ENCODE measurements at regions not wholly inside any gene's neighbourhood (a gene's known extent, or its start where the extent isn't known, plus 50 kb on each side); places are given as distances from the start of the nearest gene placed in this dataset.

GRCh38 chr7:91336106-91336505, 71.9 kb downstream of the FZD1 start:
- H2BK120ac ChIP-seq (ENCODE audit: low read depth, low read length), result no peak overlapping the region
- DNase-seq (ENCODE audit: low spot score), result no peak
- H3K14ac ChIP-seq (ENCODE audit: low read length), result no peak overlapping the region
- no peak overlapping the region for H4K8ac ChIP-seq (ENCODE audit: low read depth, low read length)
- H3K4me2 ChIP-seq (ENCODE audit: insufficient read depth, low read length, poor library complexity, severe bottlenecking), result no peak overlapping the region
- no peak overlapping the region for H2BK5ac ChIP-seq (ENCODE audit: low read length)
- no peaks in the 10 kb centered on the region for H3K79me1 ChIP-seq (ENCODE audit: low read depth, low read length)
- H3K36me3 ChIP-seq (replicated peaks in 1 of 2; ENCODE audit: control insufficient read depth in 2 of 2, insufficient read depth in 2 of 2, low read length in 2 of 2), result no peaks in the 10 kb centered on the region
- no peak overlapping the region for H3K4me3 ChIP-seq (ENCODE audit: low read length in 2 of 2)
- H3K4me1 ChIP-seq (ENCODE audit: control insufficient read depth in 2 of 2, insufficient read depth in 1 of 2, low read depth in 1 of 2, low read length in 2 of 2), result no peaks in the 10 kb centered on the region
- no peak overlapping the region for H4K91ac ChIP-seq (ENCODE audit: low read depth, low read length, poor library complexity)
- WGBS, 2 donors (ENCODE audit: extremely low coverage in 2 of 2, insufficient read length in 2 of 2, insufficient replicate concordance in 1 of 2), result no CpG with 5 or more reads among the region's 2 CpGs
- no peak overlapping the region for H2AK5ac ChIP-seq (ENCODE audit: low read depth, low read length)
- H3K23ac ChIP-seq (ENCODE audit: low read depth, low read length, poor library complexity), result no peak overlapping the region
- no peak overlapping the region for H3K9ac ChIP-seq (ENCODE audit: low read depth, low read length, poor library complexity)
- H2BK15ac ChIP-seq (ENCODE audit: low read length), result no peak overlapping the region
- no peak overlapping the region for H3K18ac ChIP-seq (ENCODE audit: low read length)
- H3K27ac ChIP-seq (replicated peaks; ENCODE audit: low read length), result no peak overlapping the region
- peaks cover 0 to 2% of the 10 kb centered on the region in 2 donors for H3K9me3 ChIP-seq (replicated peaks in 1 of 2; ENCODE audit: control insufficient read depth in 2 of 2, insufficient read depth in 1 of 2, low read depth in 1 of 2, low read length in 2 of 2)
- no peak overlapping the region for H2BK12ac ChIP-seq (ENCODE audit: low read length)
- no peaks in the 10 kb centered on the region for H3K27me3 ChIP-seq (ENCODE audit: control insufficient read depth in 3 of 3, insufficient read depth in 3 of 3, low read depth in 1 of 3, low read length in 3 of 3)
- no peak overlapping the region for H3K4ac ChIP-seq (ENCODE audit: low read length)
- H2AFZ ChIP-seq (ENCODE audit: low read length), result no peak overlapping the region

- H3K4me2 ChIP-seq (ENCODE audit: insufficient read depth, low read length, poor library complexity, severe bottlenecking), result no peak overlapping the region
- H3K4me1 ChIP-seq (ENCODE audit: control insufficient read depth in 2 of 2, insufficient read depth in 1 of 2, low read depth in 1 of 2, low read length in 2 of 2), result peaks cover 0 to 2% of the 10 kb centered on the region in 2 donors
- no peak for DNase-seq (ENCODE audit: low spot score)
- H3K4me3 ChIP-seq (ENCODE audit: low read length in 2 of 2), result no peak overlapping the region
- no peak overlapping the region for H2BK5ac ChIP-seq (ENCODE audit: low read length)
- H3K18ac ChIP-seq (ENCODE audit: low read length), result no peak overlapping the region
- H3K4ac ChIP-seq (ENCODE audit: low read length), result no peak overlapping the region
- H3K36me3 ChIP-seq (replicated peaks in 1 of 2; ENCODE audit: control insufficient read depth in 2 of 2, insufficient read depth in 2 of 2, low read length in 2 of 2), result no peaks in the 10 kb centered on the region
- no peak overlapping the region for H2AK5ac ChIP-seq (ENCODE audit: low read depth, low read length)
- H3K9ac ChIP-seq (ENCODE audit: low read depth, low read length, poor library complexity), result no peak overlapping the region
- no peaks in the 10 kb centered on the region for H3K79me1 ChIP-seq (ENCODE audit: low read depth, low read length)
- no CpG with 5 or more reads among the region's 3 CpGs for WGBS, 2 donors (ENCODE audit: extremely low coverage in 2 of 2, insufficient read length in 2 of 2, insufficient replicate concordance in 1 of 2)
- H2AFZ ChIP-seq (ENCODE audit: low read length), result no peak overlapping the region
- H4K8ac ChIP-seq (ENCODE audit: low read depth, low read length), result no peak overlapping the region
- H2BK12ac ChIP-seq (ENCODE audit: low read length), result no peak overlapping the region
- no peak overlapping the region for H2BK120ac ChIP-seq (ENCODE audit: low read depth, low read length)
- no peak overlapping the region for H3K14ac ChIP-seq (ENCODE audit: low read length)
- no peaks in the 10 kb centered on the region for H3K27me3 ChIP-seq (ENCODE audit: control insufficient read depth in 3 of 3, insufficient read depth in 3 of 3, low read depth in 1 of 3, low read length in 3 of 3)
- no peak overlapping the region for H3K23ac ChIP-seq (ENCODE audit: low read depth, low read length, poor library complexity)
- H2BK15ac ChIP-seq (ENCODE audit: low read length), result no peak overlapping the region
- H4K91ac ChIP-seq (ENCODE audit: low read depth, low read length, poor library complexity), result no peak overlapping the region
- no peak overlapping the region for H3K27ac ChIP-seq (replicated peaks; ENCODE audit: low read length)
- H3K9me3 ChIP-seq (replicated peaks in 1 of 2; ENCODE audit: control insufficient read depth in 2 of 2, insufficient read depth in 1 of 2, low read depth in 1 of 2, low read length in 2 of 2), result peaks cover 0 to 2% of the 10 kb centered on the region in 2 donors
These were observed 74.2 kb downstream of the FZD1 start for GRCh38 chr7:91338226-91339020.

DNA sequence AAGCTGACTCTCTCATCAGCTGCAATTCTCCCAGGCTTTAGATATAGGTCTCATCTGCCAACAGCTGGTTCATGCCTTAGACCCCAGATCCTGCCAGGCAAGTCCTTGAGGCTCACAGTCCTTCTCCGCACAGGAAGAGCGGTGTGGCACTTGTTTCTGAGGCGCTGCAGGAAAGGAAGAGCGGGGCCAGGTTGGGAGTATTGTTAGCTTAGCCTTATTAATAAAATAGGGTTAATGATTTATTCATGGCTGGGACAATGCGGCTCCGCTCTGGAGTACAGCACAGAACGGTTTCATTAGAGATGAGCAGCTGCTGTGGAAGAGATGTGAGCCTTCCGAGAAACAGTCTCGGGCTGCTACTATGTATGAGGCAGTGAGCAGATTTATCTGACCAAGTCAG, 78.1 kb downstream of the FZD1 start:
- Histone ChIP-seq H3K9ac (ENCODE audit: low read depth, low read length, poor library complexity) (no peak overlapping the region), H3K4me2 (ENCODE audit: insufficient read depth, low read length, poor library complexity, severe bottlenecking) (no peak overlapping the region), H3K9me3 (replicated peaks in 1 of 2; ENCODE audit: control insufficient read depth in 2 of 2, insufficient read depth in 1 of 2, low read depth in 1 of 2, low read length in 2 of 2) (no peaks in the 10 kb centered on the region), H2BK12ac (ENCODE audit: low read length) (no peak overlapping the region), H3K79me1 (ENCODE audit: low read depth, low read length) (no peaks in the 10 kb centered on the region), H3K18ac (ENCODE audit: low read length) (no peak overlapping the region), H3K14ac (ENCODE audit: low read length) (no peak overlapping the region), H2BK120ac (ENCODE audit: low read depth, low read length) (no peak overlapping the region), H4K8ac (ENCODE audit: low read depth, low read length) (no peak overlapping the region), H2AK5ac (ENCODE audit: low read depth, low read length) (no peak overlapping the region), H4K91ac (ENCODE audit: low read depth, low read length, poor library complexity) (no peak overlapping the region), H3K4ac (ENCODE audit: low read length) (no peak overlapping the region), H3K36me3 (replicated peaks in 1 of 2; ENCODE audit: control insufficient read depth in 2 of 2, insufficient read depth in 2 of 2, low read length in 2 of 2) (no peaks in the 10 kb centered on the region), H3K4me3 (ENCODE audit: low read length in 2 of 2) (no peak overlapping the region), H2AFZ (ENCODE audit: low read length) (peak overlapping the region; percentile 32), H2BK5ac (ENCODE audit: low read length) (no peak overlapping the region), H2BK15ac (ENCODE audit: low read length) (no peak overlapping the region), H3K27me3 (ENCODE audit: control insufficient read depth in 3 of 3, insufficient read depth in 3 of 3, low read depth in 1 of 3, low read length in 3 of 3) (no peaks in the 10 kb centered on the region), H3K27ac (replicated peaks; ENCODE audit: low read length) (no peak overlapping the region), H3K4me1 (ENCODE audit: control insufficient read depth in 2 of 2, insufficient read depth in 1 of 2, low read depth in 1 of 2, low read length in 2 of 2) (peaks cover 3 to 9% of the 10 kb centered on the region in 2 donors), H3K23ac (ENCODE audit: low read depth, low read length, poor library complexity) (no peak overlapping the region)
- WGBS, 2 donors (ENCODE audit: extremely low coverage in 2 of 2, insufficient read length in 2 of 2, insufficient replicate concordance in 1 of 2), result no CpG with 5 or more reads among the region's 9 CpGs
- no peak for DNase-seq (ENCODE audit: low spot score)

GRCh38 chr7:91343420-91343960, 79.3 kb downstream of the FZD1 start:
- no peak overlapping the region for H4K91ac ChIP-seq (ENCODE audit: low read depth, low read length, poor library complexity)
- no CpG with 5 or more reads among the region's 4 CpGs for WGBS, 2 donors (ENCODE audit: extremely low coverage in 2 of 2, insufficient read length in 2 of 2, insufficient replicate concordance in 1 of 2)
- H3K14ac ChIP-seq (ENCODE audit: low read length), result no peak overlapping the region
- no peak overlapping the region for H3K27ac ChIP-seq (replicated peaks; ENCODE audit: low read length)
- no peak overlapping the region for H2AFZ ChIP-seq (ENCODE audit: low read length)
- H3K9ac ChIP-seq (ENCODE audit: low read depth, low read length, poor library complexity), result no peak overlapping the region
- peaks cover 3 to 17% of the 10 kb centered on the region in 2 donors for H3K4me1 ChIP-seq (ENCODE audit: control insufficient read depth in 2 of 2, insufficient read depth in 1 of 2, low read depth in 1 of 2, low read length in 2 of 2)
- no peak overlapping the region for H2BK120ac ChIP-seq (ENCODE audit: low read depth, low read length)
- no peak overlapping the region for H3K4ac ChIP-seq (ENCODE audit: low read length)
- H2BK5ac ChIP-seq (ENCODE audit: low read length), result no peak overlapping the region
- H3K23ac ChIP-seq (ENCODE audit: low read depth, low read length, poor library complexity), result no peak overlapping the region
- H4K8ac ChIP-seq (ENCODE audit: low read depth, low read length), result no peak overlapping the region
- H3K4me3 ChIP-seq (ENCODE audit: low read length in 2 of 2), result no peak overlapping the region
- no peak overlapping the region for H2BK15ac ChIP-seq (ENCODE audit: low read length)
- H3K18ac ChIP-seq (ENCODE audit: low read length), result no peak overlapping the region
- H3K79me1 ChIP-seq (ENCODE audit: low read depth, low read length), result no peaks in the 10 kb centered on the region
- H2AK5ac ChIP-seq (ENCODE audit: low read depth, low read length), result no peak overlapping the region
- no peaks in the 10 kb centered on the region for H3K27me3 ChIP-seq (ENCODE audit: control insufficient read depth in 3 of 3, insufficient read depth in 3 of 3, low read depth in 1 of 3, low read length in 3 of 3)
- H2BK12ac ChIP-seq (ENCODE audit: low read length), result no peak overlapping the region
- no peak for DNase-seq (ENCODE audit: low spot score)
- H3K36me3 ChIP-seq (replicated peaks in 1 of 2; ENCODE audit: control insufficient read depth in 2 of 2, insufficient read depth in 2 of 2, low read length in 2 of 2), result no peaks in the 10 kb centered on the region
- H3K4me2 ChIP-seq (ENCODE audit: insufficient read depth, low read length, poor library complexity, severe bottlenecking), result no peak overlapping the region
- no peaks in the 10 kb centered on the region for H3K9me3 ChIP-seq (replicated peaks in 1 of 2; ENCODE audit: control insufficient read depth in 2 of 2, insufficient read depth in 1 of 2, low read depth in 1 of 2, low read length in 2 of 2)
